GM12872 (cell line): ENCODE measurements at regions not wholly inside any gene's neighbourhood (a gene's known extent, or its start where the extent isn't known, plus 50 kb on each side); places are given as distances from the start of the nearest gene placed in this dataset.

Experiments
- CTCF ChIP-seq: IDR thresholded peaks from 3 replicates; pipeline ENCODE4 v1.5.1; 2011; ENCODE audit warnings: low read depth, mild to moderate bottlenecking, low read length, moderate library complexity; ENCODE audit not compliant: insufficient read depth

GRCh38 chr6:91428953-91429560 is 842.2 kb upstream of the MAP3K7 start:
- no peak for TF ChIP-seq CTCF

- no peak for TF ChIP-seq CTCF
Observed at GRCh38 chr6:91428296-91428695, 841.4 kb upstream of the MAP3K7 start.

- TF ChIP-seq CTCF: no peak
Observed at GRCh38 chr6:91420243-91420642, 833.4 kb upstream of the MAP3K7 start.

GRCh38 chr6:91415031-91415605 is 828.2 kb upstream of the MAP3K7 start:
- TF ChIP-seq CTCF: no peak

- TF ChIP-seq CTCF: no peak
Observed at GRCh38 chr6:91412532-91412931, 825.7 kb upstream of the MAP3K7 start.

- no peak for TF ChIP-seq CTCF
Observed at GRCh38 chr6:91407706-91408105, 820.8 kb upstream of the MAP3K7 start.

- no peak for TF ChIP-seq CTCF
Observed at GRCh38 chr6:91392951-91393350, 806.1 kb upstream of the MAP3K7 start.
